ENCODE measurements at regions not wholly inside any gene's neighbourhood (a gene's known extent, or its start where the extent isn't known, plus 50 kb on each side); places are given as distances from the start of the nearest gene placed in this dataset.
"Not testable (repeated sequence)": the region's sequence is repeated elsewhere in the genome, so short reads cannot be mapped to it uniquely, and the experiment has no call there.

DNA sequence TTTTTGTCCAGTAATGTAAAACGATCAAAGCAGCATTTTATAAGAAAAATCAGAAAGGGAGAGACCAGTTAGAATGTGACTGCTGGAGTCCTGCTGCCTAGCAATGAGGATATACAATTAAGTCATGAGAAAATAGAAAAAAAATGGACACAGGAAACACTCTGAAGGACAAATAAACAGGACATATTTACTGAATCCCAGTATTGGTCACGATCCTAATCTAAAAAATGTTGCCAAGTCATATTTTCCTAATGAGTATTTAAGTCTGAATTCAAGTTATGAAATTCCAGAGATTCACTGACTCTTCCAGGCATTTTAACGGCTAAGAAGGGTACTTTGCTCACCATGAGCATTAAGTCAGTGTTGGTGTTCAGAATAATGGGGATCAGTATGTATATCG, 154.3 kb upstream of the CCDC54 start:
- DNase-seq (ENCODE audit: low read depth in 1 of 2, low spot score in 1 of 2), result no peak
- Histone ChIP-seq H3K27ac (replicated peaks) (no peak overlapping the region), H3K27me3 (ENCODE audit: insufficient read depth, poor library complexity, severe bottlenecking) (peaks cover 6% of the 10 kb centered on the region), H3K4me3 (replicated peaks; ENCODE audit: insufficient read depth, low read length) (no peak overlapping the region)
- TF ChIP-seq, protein P1, sequence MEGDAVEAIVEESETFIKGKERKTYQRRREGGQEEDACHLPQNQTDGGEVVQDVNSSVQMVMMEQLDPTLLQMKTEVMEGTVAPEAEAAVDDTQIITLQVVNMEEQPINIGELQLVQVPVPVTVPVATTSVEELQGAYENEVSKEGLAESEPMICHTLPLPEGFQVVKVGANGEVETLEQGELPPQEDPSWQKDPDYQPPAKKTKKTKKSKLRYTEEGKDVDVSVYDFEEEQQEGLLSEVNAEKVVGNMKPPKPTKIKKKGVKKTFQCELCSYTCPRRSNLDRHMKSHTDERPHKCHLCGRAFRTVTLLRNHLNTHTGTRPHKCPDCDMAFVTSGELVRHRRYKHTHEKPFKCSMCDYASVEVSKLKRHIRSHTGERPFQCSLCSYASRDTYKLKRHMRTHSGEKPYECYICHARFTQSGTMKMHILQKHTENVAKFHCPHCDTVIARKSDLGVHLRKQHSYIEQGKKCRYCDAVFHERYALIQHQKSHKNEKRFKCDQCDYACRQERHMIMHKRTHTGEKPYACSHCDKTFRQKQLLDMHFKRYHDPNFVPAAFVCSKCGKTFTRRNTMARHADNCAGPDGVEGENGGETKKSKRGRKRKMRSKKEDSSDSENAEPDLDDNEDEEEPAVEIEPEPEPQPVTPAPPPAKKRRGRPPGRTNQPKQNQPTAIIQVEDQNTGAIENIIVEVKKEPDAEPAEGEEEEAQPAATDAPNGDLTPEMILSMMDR (IDR thresholded peaks at IDR 0.05; ENCODE audit: insufficient read depth, low read length), result no peak

DNA sequence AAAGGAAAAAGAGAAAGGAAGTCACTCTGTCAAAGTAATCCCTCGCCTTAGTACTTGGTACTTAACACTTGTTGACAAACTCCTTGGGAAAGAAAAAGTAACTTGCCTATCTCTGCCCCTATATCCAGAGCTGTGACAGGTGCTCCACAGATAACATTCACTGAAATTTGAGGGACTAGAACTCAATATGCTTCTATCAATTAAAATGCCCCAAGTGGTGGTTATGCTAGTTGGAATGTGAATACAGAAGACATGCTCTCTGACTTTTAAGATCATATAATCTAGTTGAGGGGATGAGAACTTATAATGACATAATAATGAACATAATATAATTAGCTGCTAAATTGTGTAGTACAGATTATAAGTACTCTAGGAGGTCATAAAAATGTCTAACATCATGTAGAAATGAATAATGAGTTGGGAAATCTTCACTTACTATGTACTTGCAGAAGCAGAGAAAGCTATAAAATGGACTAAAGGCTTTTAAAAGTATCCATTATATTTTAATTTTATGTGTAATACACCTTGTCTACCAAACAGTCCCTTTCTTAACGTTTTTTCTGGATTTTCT, 153.1 kb upstream of the CCDC54 start:
- TF ChIP-seq POLR2AphosphoS5 (IDR thresholded peaks at IDR 0.05; ENCODE audit: low read depth), result no peak
- TF ChIP-seq SPI1 (IDR thresholded peaks at IDR 0.05; ENCODE audit: borderline replicate concordance, low read depth), result no peak
- TF ChIP-seq, protein P1 (IDR thresholded peaks at IDR 0.05; ENCODE audit: insufficient read depth, low read length), result no peak
- no peak for TF ChIP-seq GABPA (IDR thresholded peaks at IDR 0.05; ENCODE audit: low read depth)
- TF ChIP-seq REST (IDR thresholded peaks at IDR 0.05; ENCODE audit: insufficient replicate concordance, low read depth), result no peak
- H3K27ac ChIP-seq (replicated peaks), result no peak overlapping the region
- H3K4me3 ChIP-seq (replicated peaks; ENCODE audit: insufficient read depth, low read length), result no peak overlapping the region
- DNase-seq (ENCODE audit: low read depth in 1 of 2, low spot score in 1 of 2), result no peak
- peaks cover 6% of the 10 kb centered on the region for H3K27me3 ChIP-seq (ENCODE audit: insufficient read depth, poor library complexity, severe bottlenecking)

- Histone ChIP-seq H3K27me3 (ENCODE audit: insufficient read depth, poor library complexity, severe bottlenecking) (peaks cover 6% of the 10 kb centered on the region), H3K27ac (replicated peaks) (no peak overlapping the region), H3K4me3 (replicated peaks; ENCODE audit: insufficient read depth, low read length) (no peak overlapping the region)
- DNase-seq (ENCODE audit: low read depth in 1 of 2, low spot score in 1 of 2), result no peak
- TF ChIP-seq POLR2AphosphoS5 (IDR thresholded peaks at IDR 0.05; ENCODE audit: low read depth), result no peak
- TF ChIP-seq GABPA (IDR thresholded peaks at IDR 0.05; ENCODE audit: low read depth), result no peak
- no peak for TF ChIP-seq REST (IDR thresholded peaks at IDR 0.05; ENCODE audit: insufficient replicate concordance, low read depth)
- no peak for TF ChIP-seq SPI1 (IDR thresholded peaks at IDR 0.05; ENCODE audit: borderline replicate concordance, low read depth)
- TF ChIP-seq, protein P1 (IDR thresholded peaks at IDR 0.05; ENCODE audit: insufficient read depth, low read length), result no peak
These were observed 150.1 kb upstream of the CCDC54 start for GRCh38 chr3:107227091-107227490.

- not testable (repeated sequence) for H3K4me3 ChIP-seq (replicated peaks; ENCODE audit: insufficient read depth, low read length); H3K27me3 ChIP-seq (ENCODE audit: insufficient read depth, poor library complexity, severe bottlenecking); DNase-seq (ENCODE audit: low read depth in 1 of 2, low spot score in 1 of 2); H3K27ac ChIP-seq (replicated peaks)
These were observed 143.4 kb upstream of the CCDC54 start for GRCh38 chr3:107233877-107234276.

Measured in HL-60 (cell line).